Karpas-422 (cell line): ENCODE measurements at regions not wholly inside any gene's neighbourhood (a gene's known extent, or its start where the extent isn't known, plus 50 kb on each side); places are given as distances from the start of the nearest gene placed in this dataset.

Experiments
- DNase-seq: peaks from one replicate; pipeline ENCODE4 v3.0.0-alpha.2; 2015
- H2AFZ ChIP-seq: fragments of 200-600 bp; sonication (generic); 2 replicates; pipeline ENCODE4 v1.6.1; 2014; ENCODE audit warnings: antibody characterized with exemption, low read length, mixed read lengths
- H3K27ac ChIP-seq: fragments of 200-600 bp; sonication (generic); 2 replicates; pipeline ENCODE4 v1.5.1; 2014; ENCODE audit warnings: mild to moderate bottlenecking, low read length, moderate library complexity
- H3K27me3 ChIP-seq: fragments of 200-600 bp; sonication (generic); 2 replicates; pipeline ENCODE4 v1.6.1; 2014; ENCODE audit warnings: low read length, mixed read lengths
- H3K36me3 ChIP-seq: fragments of 200-600 bp; sonication (generic); 2 replicates; pipeline ENCODE4 v1.6.1; 2014; ENCODE audit warnings: low read length, mixed read lengths; ENCODE audit not compliant: insufficient read depth
- H3K4me1 ChIP-seq: fragments of 200-600 bp; sonication (generic); 2 replicates; pipeline ENCODE4 v1.6.1; 2014; ENCODE audit warnings: mild to moderate bottlenecking, low read length, mixed read lengths
- H3K4me2 ChIP-seq: fragments of 200-600 bp; sonication (generic); 2 replicates; pipeline ENCODE4 v1.6.1; 2014; ENCODE audit warnings: low read length, low read depth, mild to moderate bottlenecking; ENCODE audit not compliant: poor library complexity, severe bottlenecking
- H3K4me3 ChIP-seq: fragments of 200-600 bp; sonication (generic); 2 replicates; pipeline ENCODE4 v1.5.1; 2014; ENCODE audit warnings: mild to moderate bottlenecking, antibody characterized with exemption, low read length, mixed read lengths
- H3K79me2 ChIP-seq: fragments of 200-600 bp; sonication (generic); 2 replicates; pipeline ENCODE4 v1.6.1; 2014; ENCODE audit warnings: mild to moderate bottlenecking, low read length, mixed read lengths
- H3K9ac ChIP-seq: fragments of 200-600 bp; sonication (generic); 2 replicates; pipeline ENCODE4 v1.6.0; 2014; ENCODE audit warnings: low read length
- H3K9me2 ChIP-seq: fragments of 200-600 bp; sonication (generic), shearing (Covaris generic); replicated peaks from 2 replicates; pipeline ENCODE4 v1.6.0; 2014; ENCODE audit warnings: mild to moderate bottlenecking, low read length, moderate library complexity; ENCODE audit not compliant: insufficient read depth
- H3K9me3 ChIP-seq: fragments of 300-700, 200-600 bp; sonication (generic); 2 replicates; pipeline ENCODE4 v1.6.1; 2014; ENCODE audit warnings: low read length, mixed read lengths
- H4K20me1 ChIP-seq: fragments of 200-600 bp; sonication (generic); 2 replicates; pipeline ENCODE4 v1.6.1; 2014; ENCODE audit warnings: mild to moderate bottlenecking, antibody characterized with exemption, low read length, low read depth; ENCODE audit not compliant: insufficient read depth

- Histone ChIP-seq H3K9me3 (peaks cover 3% of the 10 kb centered on the region; the same call in 1 of the 2 replicates), H3K36me3 (no peaks in the 10 kb centered on the region), H2AFZ (no peak overlapping the region), H3K4me3 (no peak overlapping the region), H3K4me1 (peaks cover 7% of the 10 kb centered on the region), H4K20me1 (no peaks in the 10 kb centered on the region), H3K27ac (no peak overlapping the region), H3K4me2 (no peak overlapping the region), H3K79me2 (no peaks in the 10 kb centered on the region), H3K27me3 (no peaks in the 10 kb centered on the region), H3K9ac (no peak overlapping the region), H3K9me2 (no peaks in the 10 kb centered on the region)
- no peak for DNase-seq
Observed at GRCh38 chr6:84379142-84379541, 151.7 kb upstream of the CEP162 start.

DNA sequence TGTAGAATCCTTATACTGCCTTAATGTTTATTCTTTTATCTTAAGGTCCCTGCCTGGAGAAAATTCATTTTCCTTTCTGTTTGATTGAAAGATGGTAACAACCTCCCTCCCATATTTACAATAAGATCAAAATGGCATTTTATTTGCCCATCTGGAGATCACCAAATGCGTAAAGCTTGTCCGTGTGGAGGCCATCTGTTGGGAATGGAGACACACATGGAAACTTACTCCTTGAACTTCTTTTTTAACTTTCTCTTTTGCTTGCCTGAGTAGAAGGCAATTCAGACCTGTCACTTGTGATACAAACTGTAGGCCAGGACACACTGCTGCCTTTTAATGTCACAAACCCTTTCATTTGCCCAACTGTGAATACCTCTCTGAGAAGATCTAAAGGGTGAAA lies 144.8 kb upstream of the CEP162 start:
- DNase-seq, result no peak

GRCh38 chr6:84371681-84372080 lies 144.2 kb upstream of the CEP162 start:
- Histone ChIP-seq H3K4me1 (peaks cover 7% of the 10 kb centered on the region), H3K9ac (no peak overlapping the region), H3K27ac (no peak overlapping the region), H4K20me1 (no peaks in the 10 kb centered on the region), H3K9me3 (no peaks in the 10 kb centered on the region), H3K36me3 (no peaks in the 10 kb centered on the region), H3K27me3 (no peaks in the 10 kb centered on the region), H3K4me3 (no peak overlapping the region), H2AFZ (no peak overlapping the region), H3K79me2 (no peaks in the 10 kb centered on the region), H3K9me2 (no peaks in the 10 kb centered on the region), H3K4me2 (no peak overlapping the region)
- DNase-seq, result no peak

More for the DNA sequence above, 144.8 kb upstream of the CEP162 start:
- H2AFZ ChIP-seq, result no peak overlapping the region
- no peak overlapping the region for H3K4me3 ChIP-seq
- no peaks in the 10 kb centered on the region for H3K9me2 ChIP-seq
- no peaks in the 10 kb centered on the region for H3K27me3 ChIP-seq
- no peaks in the 10 kb centered on the region for H3K36me3 ChIP-seq
- H3K9ac ChIP-seq, result no peak overlapping the region
- peaks cover 7% of the 10 kb centered on the region for H3K4me1 ChIP-seq
- H3K4me2 ChIP-seq, result no peak overlapping the region
- no peaks in the 10 kb centered on the region for H3K9me3 ChIP-seq
- H4K20me1 ChIP-seq, result no peaks in the 10 kb centered on the region
- no peaks in the 10 kb centered on the region for H3K79me2 ChIP-seq
- H3K27ac ChIP-seq, result no peak overlapping the region

- H3K4me3 ChIP-seq, result no peak overlapping the region
- H3K36me3 ChIP-seq, result no peaks in the 10 kb centered on the region
- no peaks in the 10 kb centered on the region for H4K20me1 ChIP-seq
- H3K27ac ChIP-seq, result no peak overlapping the region
- no peaks in the 10 kb centered on the region for H3K9me3 ChIP-seq
- no peaks in the 10 kb centered on the region; the same call in 1 of the 2 replicates for H3K27me3 ChIP-seq
- 0 out of 2 replicates have a peak, but pooled peaks cover 4% of the 10 kb centered on the region for H3K9me2 ChIP-seq
- no peak for DNase-seq
- H3K4me1 ChIP-seq, result no peaks in the 10 kb centered on the region
- no peaks in the 10 kb centered on the region for H3K79me2 ChIP-seq
- H3K9ac ChIP-seq, result no peak overlapping the region
- H3K4me2 ChIP-seq, result no peak overlapping the region
- no peak overlapping the region for H2AFZ ChIP-seq
Observed at GRCh38 chr6:84362193-84362821, 134.9 kb upstream of the CEP162 start.

GRCh38 chr6:84361372-84362192 lies 134.1 kb upstream of the CEP162 start:
- no peak overlapping the region for H3K9ac ChIP-seq
- no peak overlapping the region for H3K4me2 ChIP-seq
- no peaks in the 10 kb centered on the region for H3K4me1 ChIP-seq
- no peaks in the 10 kb centered on the region for H3K36me3 ChIP-seq
- no peaks in the 10 kb centered on the region for H3K9me3 ChIP-seq
- no peaks in the 10 kb centered on the region; the same call in 1 of the 2 replicates for H3K27me3 ChIP-seq
- no peaks in the 10 kb centered on the region for H4K20me1 ChIP-seq
- H3K27ac ChIP-seq, result no peak overlapping the region
- H3K4me3 ChIP-seq, result no peak overlapping the region
- no peaks in the 10 kb centered on the region for H3K79me2 ChIP-seq
- DNase-seq, result no peak
- H2AFZ ChIP-seq, result no peak overlapping the region
- 0 out of 2 replicates have a peak, but pooled peaks cover 4% of the 10 kb centered on the region for H3K9me2 ChIP-seq

GRCh38 chr6:84360039-84360438 lies 132.6 kb upstream of the CEP162 start:
- DNase-seq, result no peak

DNA sequence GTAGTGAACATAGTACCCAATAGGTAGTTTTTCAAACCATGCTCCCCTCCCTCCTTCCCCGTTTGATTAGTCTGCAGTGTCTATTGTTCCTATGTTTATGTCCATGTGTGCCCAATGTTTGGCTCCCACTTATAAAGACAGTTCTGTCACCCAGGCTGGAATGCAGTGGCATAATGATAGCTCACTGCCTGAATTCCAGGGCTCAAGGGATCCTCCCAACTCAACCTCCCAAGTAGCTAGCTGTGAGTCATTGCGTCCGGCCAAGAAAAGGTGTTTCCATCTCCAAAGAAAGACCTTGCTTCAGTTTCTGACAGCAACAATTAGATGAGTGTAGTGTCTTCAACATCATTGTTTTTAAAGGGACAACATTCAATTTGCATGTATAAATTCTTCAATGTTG lies 131.1 kb upstream of the CEP162 start:
- H3K9ac ChIP-seq, result no peak overlapping the region
- DNase-seq, result no peak
- H3K4me3 ChIP-seq, result no peak overlapping the region
- H3K9me3 ChIP-seq, result no peaks in the 10 kb centered on the region
- 0 out of 2 replicates have a peak, but pooled peaks cover 4% of the 10 kb centered on the region for H3K9me2 ChIP-seq
- H3K4me2 ChIP-seq, result no peak overlapping the region
- H3K36me3 ChIP-seq, result no peaks in the 10 kb centered on the region
- H3K79me2 ChIP-seq, result no peaks in the 10 kb centered on the region
- H3K27me3 ChIP-seq, result no peaks in the 10 kb centered on the region; the same call in 1 of the 2 replicates
- H3K27ac ChIP-seq, result no peak overlapping the region
- no peaks in the 10 kb centered on the region for H4K20me1 ChIP-seq
- H3K4me1 ChIP-seq, result no peaks in the 10 kb centered on the region
- H2AFZ ChIP-seq, result no peak overlapping the region

More at GRCh38 chr6:84360039-84360438, 132.6 kb upstream of the CEP162 start:
- H3K27ac ChIP-seq, result no peak overlapping the region
- H3K9ac ChIP-seq, result no peak overlapping the region
- H3K36me3 ChIP-seq, result no peaks in the 10 kb centered on the region
- H3K4me1 ChIP-seq, result no peaks in the 10 kb centered on the region
- no peak overlapping the region for H3K4me3 ChIP-seq
- H3K9me2 ChIP-seq, result 0 out of 2 replicates have a peak, but pooled peaks cover 4% of the 10 kb centered on the region
- no peaks in the 10 kb centered on the region for H3K79me2 ChIP-seq
- H3K27me3 ChIP-seq, result no peaks in the 10 kb centered on the region; the same call in 1 of the 2 replicates
- H2AFZ ChIP-seq, result no peak overlapping the region
- no peaks in the 10 kb centered on the region for H4K20me1 ChIP-seq
- H3K4me2 ChIP-seq, result no peak overlapping the region
- H3K9me3 ChIP-seq, result no peaks in the 10 kb centered on the region

GRCh38 chr6:84357631-84358030 lies 130.2 kb upstream of the CEP162 start:
- Histone ChIP-seq H3K9me2 (0 out of 2 replicates have a peak, but pooled peaks cover 4% of the 10 kb centered on the region), H3K9me3 (no peaks in the 10 kb centered on the region), H3K9ac (no peak overlapping the region), H3K27ac (no peak overlapping the region), H3K4me2 (no peak overlapping the region), H3K36me3 (no peaks in the 10 kb centered on the region), H3K79me2 (no peaks in the 10 kb centered on the region), H2AFZ (no peak overlapping the region), H3K4me3 (no peak overlapping the region), H4K20me1 (no peaks in the 10 kb centered on the region), H3K4me1 (no peaks in the 10 kb centered on the region), H3K27me3 (peaks cover 3% of the 10 kb centered on the region; the same call in 1 of the 2 replicates)
- no peak for DNase-seq
